Kidney (tissue), 13 donors: ENCODE measurements at regions not wholly inside any gene's neighbourhood (a gene's known extent, or its start where the extent isn't known, plus 50 kb on each side); places are given as distances from the start of the nearest gene placed in this dataset.
A peak's percentile ranks its signal among the peaks of the same experiment; 100 is the strongest.

Experiments used
- DNase-seq, 5 donors: peaks; one replicate each; pipeline ENCODE4 v3.0.0-alpha.2; 2013 to 2020
- FAIRE-seq: peaks from 2 replicates; lab custom pipeline; 2012; peaks lifted over from hg19 to GRCh38; lab: Jason Lieb, UNC
- H3K27ac ChIP-seq, 2 donors: one replicate each; pipeline ENCODE4 v1.7.0; 2013; ENCODE audit warnings: low read depth in 2 of 2, low read length in 2 of 2, inconsistent platforms in 1 of 2
- H3K27me3 ChIP-seq: one replicate; pipeline ENCODE4 v1.7.1; 2013; ENCODE audit warnings: low read length, inconsistent platforms; ENCODE audit not compliant: control insufficient read depth, insufficient read depth
- H3K36me3 ChIP-seq, 3 donors: one replicate each; pipeline versions ENCODE4 v1.7.0 to v1.7.1; 2013; ENCODE audit warnings: low read length in 3 of 3, control low read depth in 1 of 3, inconsistent platforms in 1 of 3; ENCODE audit not compliant: insufficient read depth in 3 of 3, control insufficient read depth in 2 of 3
- H3K4me1 ChIP-seq, 3 donors: one replicate each; pipeline versions ENCODE4 v1.7.0 to v1.7.1; 2013; ENCODE audit warnings: low read length in 3 of 3, inconsistent platforms in 1 of 3, low read depth in 1 of 3; ENCODE audit not compliant: control insufficient read depth in 2 of 3, insufficient read depth in 2 of 3
- H3K4me3 ChIP-seq, 3 donors: one replicate each; pipeline versions ENCODE4 v1.7.0 to v1.8.1; 2013; ENCODE audit warnings: low read length in 3 of 3, control low read depth in 1 of 3, inconsistent platforms in 1 of 3
- H3K9ac ChIP-seq, 3 donors: one replicate each; pipeline versions ENCODE4 v1.7.0 to v1.7.1; 2013; ENCODE audit warnings: low read length in 3 of 3, control low read depth in 1 of 3, inconsistent platforms in 1 of 3
- H3K9me3 ChIP-seq, 3 donors: one replicate each; pipeline versions ENCODE4 v1.7.0 to v1.7.1; 2013; ENCODE audit warnings: low read length in 3 of 3, control low read depth in 1 of 3, inconsistent platforms in 1 of 3; ENCODE audit not compliant: control insufficient read depth in 2 of 3, insufficient read depth in 1 of 3
- CTCF ChIP-seq: IDR thresholded peaks from 3 replicates; pipeline ENCODE4 v1.5.1; 2012; ENCODE audit warnings: mild to moderate bottlenecking, moderate library complexity, borderline replicate concordance; ENCODE audit not compliant: insufficient read depth; ENCODE audit errors: extremely low read depth
- intact Hi-C: fragments of 100-400 bp; cut with DNase I; formaldehyde crosslinking; loops from one replicate; pipeline ENCODE4 v1.11.1; 2022
- donor health status: control.
- donor health status: control.
- donor health status: control.
- donor health status: control.
- donor health status: control.
- donor health status: DM: yes; HTN: yes; CAD: no.
- donor health status: Normal renal cell carcinoma (clear cell type).

DNA sequence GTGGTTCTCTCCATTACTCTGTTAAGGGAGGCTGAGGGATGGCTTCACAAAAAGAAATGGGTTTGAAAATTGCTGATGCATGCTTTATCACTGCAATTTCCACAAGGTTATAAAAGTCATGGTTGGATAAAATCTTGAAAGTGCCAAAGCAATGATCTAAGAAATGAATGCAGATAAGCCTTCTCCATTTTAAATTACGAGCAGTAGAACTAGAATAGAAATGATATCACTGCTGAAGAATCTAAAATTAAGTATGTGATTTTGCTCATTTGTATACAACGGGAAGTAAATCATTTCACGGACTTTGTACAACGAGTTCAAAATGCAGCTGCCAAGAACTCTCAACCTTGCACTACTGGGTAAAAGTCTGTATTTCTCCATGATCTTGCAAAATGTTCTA lies 299.0 kb downstream of the PRELID2 start:
- Histone ChIP-seq H3K9me3 (peaks cover 0 to 10% (median 0%) of the 10 kb centered on the region in 3 donors), H3K9ac (no peak overlapping the region), H3K27me3 (no peaks in the 10 kb centered on the region), H3K4me1 (no peaks in the 10 kb centered on the region), H3K27ac (no peak overlapping the region), H3K4me3 (no peak overlapping the region), H3K36me3 (no peaks in the 10 kb centered on the region)
- no peak for TF ChIP-seq CTCF
- DNase-seq, result peak in 2 of 5 donors; percentile 32 to 51
- intact Hi-C loops, result no loop called here
- no peak for FAIRE-seq

DNA sequence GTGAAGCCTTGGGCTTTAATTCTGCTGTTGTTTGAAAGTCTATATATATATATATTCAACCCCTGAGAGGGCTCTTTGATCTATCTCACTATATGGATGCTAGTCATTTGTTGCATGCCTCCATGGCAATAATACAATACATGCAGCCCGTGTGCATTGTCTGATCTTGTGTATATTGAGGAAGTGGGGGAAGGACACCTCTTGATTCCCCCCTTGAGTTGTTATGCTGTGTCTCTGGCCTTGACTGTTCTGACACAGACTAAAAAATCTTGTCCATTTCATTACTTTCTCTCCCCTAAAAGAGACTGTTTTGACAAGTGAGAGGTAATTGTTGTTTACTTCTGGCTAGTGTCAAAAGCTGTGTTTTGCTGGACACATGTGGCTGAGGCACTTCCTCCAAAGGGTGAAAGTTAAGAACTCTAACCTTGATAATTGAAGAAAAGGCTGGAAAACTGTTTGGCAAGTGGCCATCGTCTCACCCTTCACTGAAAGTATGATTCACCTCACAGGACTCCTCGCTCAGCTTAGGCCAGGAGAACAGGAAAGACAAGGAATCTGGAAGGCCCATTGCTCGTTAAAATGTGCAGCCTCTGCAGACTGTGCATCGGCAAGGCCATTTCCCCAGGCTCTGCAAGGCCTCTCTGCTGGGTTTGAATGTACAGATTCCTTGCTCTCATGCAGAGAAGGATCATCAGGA lies 304.0 kb downstream of the PRELID2 start:
- TF ChIP-seq CTCF, result no peak
- Histone ChIP-seq H3K4me3 (no peak overlapping the region), H3K9me3 (no peaks in the 10 kb centered on the region), H3K9ac (no peak overlapping the region), H3K27ac (peak overlapping the region in 1 of 2 donors; percentile 56), H3K36me3 (no peaks in the 10 kb centered on the region), H3K27me3 (no peaks in the 10 kb centered on the region), H3K4me1 (no peaks in the 10 kb centered on the region)
- intact Hi-C loops, result no loop called here
- FAIRE-seq (no peak), DNase-seq (peak in 1 of 5 donors; percentile 45)

GRCh38 chr5:145521523-145521922 lies 313.6 kb downstream of the PRELID2 start:
- no peaks in the 10 kb centered on the region for H3K27me3 ChIP-seq
- H3K36me3 ChIP-seq, result no peaks in the 10 kb centered on the region
- TF ChIP-seq CTCF, result no peak
- DNase-seq (no peak), FAIRE-seq (no peak)
- H3K4me3 ChIP-seq, result no peak overlapping the region
- no peaks in the 10 kb centered on the region for H3K4me1 ChIP-seq
- no peak overlapping the region for H3K27ac ChIP-seq
- no peak overlapping the region for H3K9ac ChIP-seq
- no peaks in the 10 kb centered on the region for H3K9me3 ChIP-seq
- intact Hi-C loops, result no loop called here
